GM10266 (cell line): ENCODE measurements at regions not wholly inside any gene's neighbourhood (a gene's known extent, or its start where the extent isn't known, plus 50 kb on each side); places are given as distances from the start of the nearest gene placed in this dataset.
"Not testable (repeated sequence)": the region's sequence is repeated elsewhere in the genome, so short reads cannot be mapped to it uniquely, and the experiment has no call there.

ENCODE experiments used
- DNase-seq: peaks from one replicate; pipeline ENCODE4 v3.0.0; 2012; ENCODE audit errors: extremely low spot score
- CTCF ChIP-seq: IDR thresholded peaks from 2 replicates; pipeline ENCODE4 v1.5.1; 2012; ENCODE audit warnings: mild to moderate bottlenecking, low read depth; ENCODE audit not compliant: control insufficient read depth, insufficient read depth; ENCODE audit errors: missing control alignments

GRCh38 chr20:40887105-40887504 lies 141.5 kb upstream of the TOP1 start:
- DNase-seq, result no peak

GRCh38 chr20:40889266-40889665 lies 139.4 kb upstream of the TOP1 start:
- DNase-seq, result not testable (repeated sequence)

More at GRCh38 chr20:40887105-40887504, 141.5 kb upstream of the TOP1 start:
- no peak for TF ChIP-seq CTCF

GRCh38 chr20:40890181-40890580 lies 138.4 kb upstream of the TOP1 start:
- no peak for TF ChIP-seq CTCF
- DNase-seq, result no peak

GRCh38 chr20:40890635-40891034 lies 138.0 kb upstream of the TOP1 start:
- no peak for TF ChIP-seq CTCF
- no peak for DNase-seq

GRCh38 chr20:40891351-40891750 lies 137.3 kb upstream of the TOP1 start:
- DNase-seq, result no peak
- TF ChIP-seq CTCF, result no peak

- DNase-seq, result no peak
- TF ChIP-seq CTCF, result no peak
Observed at GRCh38 chr20:40892642-40893041, 136.0 kb upstream of the TOP1 start.

GRCh38 chr20:40893610-40894236 lies 134.9 kb upstream of the TOP1 start:
- DNase-seq, result no peak

More at GRCh38 chr20:40893610-40894236, 134.9 kb upstream of the TOP1 start:
- TF ChIP-seq CTCF, result no peak
